GM18508 (cell line): ENCODE measurements at regions not wholly inside any gene's neighbourhood (a gene's known extent, or its start where the extent isn't known, plus 50 kb on each side); places are given as distances from the start of the nearest gene placed in this dataset.
"Not testable (repeated sequence)": the region's sequence is repeated elsewhere in the genome, so short reads cannot be mapped to it uniquely, and the experiment has no call there.

ENCODE experiments used
- ATAC-seq: cut with Tn5 transposase; IDR thresholded peaks from one replicate; pipeline ENCODE4 v1.9.1; 2021; ENCODE audit warnings: moderate number of reproducible peaks; ENCODE audit not compliant: insufficient read depth, unreplicated experiment

DNA sequence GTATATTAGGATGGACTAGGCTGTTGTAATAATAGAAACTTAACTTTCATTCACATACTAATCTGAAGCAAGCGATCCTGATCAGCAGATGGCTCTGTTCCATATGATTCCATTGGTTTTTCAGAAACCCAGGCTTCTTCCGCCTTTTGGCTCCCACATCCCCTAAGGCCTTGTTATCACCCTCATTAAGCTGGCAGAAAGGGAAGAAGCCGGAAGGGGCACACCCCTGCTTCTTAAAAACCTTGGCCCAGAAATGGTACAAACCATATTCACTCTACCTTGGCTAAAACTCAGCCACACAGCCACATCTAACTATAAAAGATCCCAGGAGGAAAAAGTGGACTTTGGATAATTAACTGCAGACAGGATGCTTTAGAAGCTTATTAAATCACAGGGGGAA lies 329.2 kb downstream of the PCNX1 start:
- no peak for ATAC-seq

DNA sequence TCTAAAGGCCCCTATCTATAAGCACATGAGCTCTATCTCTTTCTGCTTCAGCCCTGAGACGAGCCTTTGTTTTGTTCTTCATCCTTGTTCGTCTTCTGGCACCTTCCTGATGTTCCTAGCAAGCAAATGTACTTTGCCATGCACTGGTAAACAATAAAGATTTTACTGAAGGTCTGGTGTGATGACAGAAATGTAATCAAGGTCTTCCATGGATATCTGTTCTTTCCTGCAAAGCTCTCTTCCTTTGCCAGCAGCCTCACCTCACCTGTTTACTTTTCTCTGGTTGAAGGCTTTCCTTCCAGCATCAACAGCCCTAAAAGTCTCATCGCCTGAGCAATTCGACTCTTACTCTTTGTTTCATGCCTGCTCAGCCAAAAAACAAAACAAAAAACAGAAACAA lies 330.3 kb downstream of the PCNX1 start:
- ATAC-seq: no peak

DNA sequence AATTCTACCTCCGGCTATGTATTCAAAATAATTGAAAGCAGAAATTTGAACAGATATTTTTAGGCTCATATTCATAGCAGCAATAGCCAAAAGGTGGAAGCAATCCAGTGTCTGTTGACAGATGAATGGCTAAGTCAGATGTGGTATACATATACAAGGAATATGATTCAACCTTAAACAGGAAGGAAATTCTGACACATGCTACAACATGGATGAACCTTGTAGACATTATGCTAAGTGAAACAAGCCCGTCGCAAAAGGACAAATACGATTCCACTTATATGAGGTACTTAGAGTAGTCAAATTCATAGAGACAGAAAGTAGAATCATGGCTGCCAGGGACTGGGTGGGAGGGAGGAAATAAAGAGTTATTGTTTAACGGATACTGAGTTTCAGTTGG lies 331.6 kb downstream of the PCNX1 start:
- no peak for ATAC-seq

DNA sequence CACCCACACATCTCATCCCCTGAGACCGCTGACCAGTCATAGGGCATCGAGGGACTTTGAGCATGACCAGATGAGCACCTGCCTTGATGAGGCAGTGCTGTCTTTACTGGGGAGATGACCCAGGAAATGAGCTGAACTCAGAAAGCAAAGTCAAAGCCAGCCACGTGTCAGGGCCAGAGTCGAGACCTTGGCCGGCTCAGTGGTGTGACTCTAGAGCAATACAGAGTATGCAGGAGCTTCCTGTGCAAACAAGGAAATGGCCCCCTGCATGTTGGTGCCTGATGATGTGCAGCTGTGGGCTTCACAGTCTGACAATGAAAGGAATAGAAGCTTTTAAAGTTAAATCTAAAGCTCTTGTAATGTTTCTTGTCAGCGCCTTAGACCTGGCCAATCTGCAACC lies 332.9 kb downstream of the PCNX1 start:
- no peak for ATAC-seq

DNA sequence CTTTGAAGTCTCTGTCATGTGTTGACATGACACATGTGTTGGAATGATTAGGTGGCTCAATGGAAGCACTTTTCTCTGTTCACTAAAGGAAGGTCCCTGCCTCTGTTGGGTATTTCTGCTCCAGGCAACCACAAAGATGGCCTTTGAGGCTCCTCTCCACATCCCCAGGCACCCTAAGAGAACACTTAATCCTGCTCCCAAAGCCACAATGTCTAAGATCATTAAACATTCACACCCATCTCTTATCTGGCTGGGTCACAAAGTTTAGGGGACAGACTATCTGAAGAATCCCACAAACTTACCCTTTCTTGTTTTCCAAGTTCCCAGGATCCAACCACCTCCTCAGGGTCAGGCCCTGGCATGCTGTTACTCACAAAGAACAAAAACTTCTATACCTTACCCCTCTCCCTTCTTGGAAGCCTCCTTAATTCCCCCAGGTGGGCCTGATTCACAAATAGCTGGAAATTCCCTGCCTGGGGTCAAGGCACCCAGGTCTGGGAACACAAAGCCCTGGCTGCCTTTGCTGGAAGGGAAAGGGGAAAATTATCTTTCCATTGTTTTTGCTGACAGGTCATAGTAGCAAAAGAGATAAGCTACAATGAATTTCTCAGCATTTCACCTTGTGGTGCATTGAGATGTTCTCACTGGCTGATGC lies 333.7 kb downstream of the PCNX1 start:
- no peak for ATAC-seq

DNA sequence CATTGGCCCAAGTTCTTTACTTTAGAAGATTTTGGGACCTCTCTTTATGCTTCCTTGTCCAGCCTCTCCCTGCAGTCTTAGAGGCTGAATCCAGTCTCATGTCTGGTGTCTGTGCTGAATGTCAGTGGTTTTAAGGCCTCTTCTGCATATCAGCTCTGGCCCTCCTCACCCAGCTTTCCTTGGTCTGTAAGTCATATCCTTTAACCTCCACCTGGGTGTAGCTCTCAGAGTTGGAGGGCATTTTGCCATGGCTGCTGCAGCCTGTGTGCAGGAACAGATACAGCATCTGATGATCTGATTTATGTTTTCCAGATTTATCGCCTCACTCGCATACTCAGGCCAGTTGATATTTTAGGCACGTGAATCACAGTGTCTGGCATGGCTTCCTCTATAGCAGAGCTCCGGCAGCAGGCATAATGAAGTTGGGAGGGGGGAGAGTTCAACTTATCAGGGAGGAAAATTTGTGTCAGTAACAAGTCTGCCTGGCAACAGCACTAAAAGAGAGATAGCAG lies 335.0 kb downstream of the PCNX1 start:
- ATAC-seq: no peak

DNA sequence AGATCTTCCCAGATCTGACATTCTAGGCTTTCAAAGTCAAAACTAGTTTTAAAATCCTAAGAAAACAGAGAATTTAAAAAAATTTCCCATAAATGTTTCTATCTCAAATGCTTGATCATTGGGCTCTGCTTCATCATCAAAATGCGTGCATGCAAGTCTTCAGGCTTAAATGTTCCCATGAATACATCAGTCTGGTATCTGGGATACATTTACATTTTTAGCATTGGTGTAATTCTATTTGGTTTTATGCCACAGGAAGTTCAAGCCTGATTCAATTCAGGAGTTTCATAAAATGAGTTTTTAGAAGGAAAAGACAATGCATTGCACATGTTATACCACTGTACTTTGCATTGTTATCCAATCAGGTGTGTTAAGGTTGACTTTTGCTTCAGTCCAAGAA lies 336.4 kb downstream of the PCNX1 start:
- ATAC-seq: no peak

DNA sequence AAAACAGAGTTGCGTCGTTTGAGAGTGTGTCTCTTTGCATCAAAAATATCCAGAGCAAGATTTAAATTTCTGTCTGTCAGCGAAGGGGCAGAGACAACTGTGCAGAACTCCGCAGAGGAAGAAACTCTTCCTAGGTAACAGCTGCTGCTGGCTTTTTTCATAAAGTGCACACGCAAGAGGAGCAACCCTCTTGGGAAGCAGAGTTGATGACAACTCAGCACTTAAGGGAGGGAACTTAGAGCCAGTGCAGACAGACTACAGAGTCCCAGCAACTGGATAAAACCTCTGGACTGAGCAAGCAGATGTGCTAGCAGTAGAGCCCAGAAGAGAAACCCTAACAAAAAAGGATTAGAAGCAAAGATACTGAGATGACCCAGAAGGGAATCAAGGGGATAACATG lies 337.1 kb downstream of the PCNX1 start:
- no peak for ATAC-seq

DNA sequence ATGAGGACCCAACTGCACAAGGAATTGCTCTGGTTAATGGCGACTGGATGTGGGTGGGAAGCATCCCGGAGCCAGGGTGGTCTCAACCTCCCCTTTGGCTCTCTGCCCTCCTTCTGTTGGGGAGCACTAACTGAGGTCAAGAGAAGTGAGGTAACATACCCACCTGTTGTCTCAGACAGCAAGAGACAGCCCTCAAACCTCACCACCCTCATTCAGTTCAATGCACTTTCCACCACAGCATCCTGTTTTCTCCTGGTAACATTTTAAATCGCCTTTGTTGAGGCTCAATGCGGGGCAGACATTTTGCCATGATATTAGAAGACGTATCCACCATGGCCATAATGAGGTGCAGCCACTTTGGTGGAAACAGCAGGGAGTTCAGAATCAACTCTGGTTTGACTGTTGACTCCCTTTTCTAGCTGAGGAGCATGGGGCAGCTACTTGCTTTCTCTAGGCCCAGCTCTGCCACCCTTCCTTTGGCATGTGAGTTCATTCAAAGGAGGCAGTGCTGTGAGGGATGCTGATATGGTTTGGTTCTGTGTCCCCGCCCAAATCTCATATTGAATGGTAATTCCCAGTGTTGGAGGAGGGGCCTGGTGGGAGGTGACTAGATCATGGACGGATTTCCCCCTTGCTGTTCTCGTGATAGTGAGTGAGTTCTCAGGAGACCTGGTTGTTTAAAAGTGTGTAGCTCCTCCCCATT lies 338.6 kb downstream of the PCNX1 start:
- ATAC-seq: no peak

DNA sequence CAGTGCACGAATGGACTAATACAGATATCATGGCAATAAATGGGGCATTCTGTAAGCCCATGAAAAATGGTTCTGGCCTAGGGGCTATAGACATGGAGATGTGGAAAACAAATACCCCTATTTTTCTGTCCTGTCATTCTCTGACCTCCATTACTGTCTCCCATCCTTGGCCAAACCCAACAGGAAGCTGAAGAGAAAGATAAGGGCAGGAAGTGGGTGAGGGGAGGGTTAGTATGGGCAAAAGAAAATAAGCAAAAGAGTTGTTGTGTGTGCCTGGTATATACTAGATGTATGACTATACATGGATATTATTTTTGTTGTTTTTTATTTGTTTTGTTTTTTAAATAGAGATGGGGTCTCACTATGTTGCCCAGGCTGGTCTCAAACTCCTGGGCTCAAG lies 339.3 kb downstream of the PCNX1 start:
- no peak for ATAC-seq

DNA sequence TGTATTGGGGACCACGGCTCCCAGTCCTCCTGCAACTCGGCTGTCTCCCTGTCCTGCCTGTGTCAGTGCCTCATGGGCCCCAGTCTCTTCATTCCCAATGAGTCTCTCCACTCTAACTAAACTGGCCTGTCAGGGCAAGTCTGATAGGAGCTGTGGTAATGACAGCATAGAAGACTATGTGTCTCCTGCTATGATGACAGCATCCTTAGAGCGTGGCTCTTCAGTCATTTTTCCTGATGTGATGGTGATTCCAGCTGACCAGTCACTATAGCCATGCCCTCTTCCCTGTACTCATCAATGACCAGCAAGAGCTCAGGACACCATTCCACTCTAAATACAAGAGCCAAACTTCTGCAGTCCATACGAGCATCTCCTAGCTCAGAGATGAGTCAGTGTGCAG lies 339.8 kb downstream of the PCNX1 start:
- no peak for ATAC-seq

DNA sequence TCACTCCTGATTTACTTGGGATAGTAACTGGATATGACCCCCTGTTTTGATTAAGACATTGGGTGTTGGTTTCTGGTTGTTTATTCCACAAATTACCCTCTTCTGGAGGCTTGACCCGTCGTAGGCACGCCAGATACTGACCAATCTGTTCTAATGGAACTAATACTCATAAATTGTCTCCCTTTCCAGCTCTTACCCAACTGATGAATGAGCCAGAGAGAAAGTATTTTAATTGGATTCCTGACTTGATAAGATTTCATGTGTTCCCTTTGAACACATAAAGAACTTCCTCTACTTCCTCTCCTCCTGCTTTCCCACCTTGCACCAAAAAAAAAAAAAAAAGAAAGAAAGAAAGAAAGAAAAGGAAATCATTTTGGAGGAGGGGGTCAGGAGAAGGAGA lies 340.9 kb downstream of the PCNX1 start:
- no peak for ATAC-seq

DNA sequence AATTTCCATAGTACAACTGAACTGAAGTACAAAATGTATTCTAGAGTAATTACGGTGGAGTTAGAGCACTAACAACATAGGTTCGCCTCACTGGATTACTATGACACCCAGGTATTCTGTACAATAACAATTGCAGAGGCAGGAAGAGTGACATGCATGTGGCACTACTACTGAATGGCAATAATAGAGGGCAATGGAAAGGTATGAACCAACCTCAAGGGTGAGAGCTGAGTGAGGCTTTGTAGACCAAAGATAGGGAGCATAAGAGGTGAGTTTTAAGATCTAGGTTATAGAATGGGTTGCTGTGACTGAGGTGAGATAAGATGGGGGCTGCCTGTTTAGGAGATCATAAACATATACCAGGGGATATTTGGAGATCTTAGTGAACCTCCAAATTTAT lies 343.1 kb downstream of the PCNX1 start:
- no peak for ATAC-seq

DNA sequence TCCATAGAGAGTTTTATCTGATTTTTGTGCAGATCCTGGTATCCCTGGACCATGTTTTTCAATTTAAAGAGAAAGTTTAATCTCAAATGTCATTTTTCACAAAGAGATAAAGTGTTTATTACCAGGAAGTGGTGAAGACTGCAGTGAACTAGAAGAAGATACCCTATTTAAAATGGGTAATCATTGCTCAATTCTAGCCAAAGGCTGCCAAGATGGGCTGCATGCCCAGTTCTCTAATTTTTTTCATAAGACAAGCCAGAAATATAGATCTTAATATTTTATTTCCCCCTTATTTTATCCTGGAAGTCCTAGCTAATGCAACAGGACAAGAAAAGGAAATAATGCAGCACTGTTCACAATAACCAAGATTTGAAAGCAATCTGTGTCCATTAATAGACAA lies 343.5 kb downstream of the PCNX1 start:
- ATAC-seq: no peak

DNA sequence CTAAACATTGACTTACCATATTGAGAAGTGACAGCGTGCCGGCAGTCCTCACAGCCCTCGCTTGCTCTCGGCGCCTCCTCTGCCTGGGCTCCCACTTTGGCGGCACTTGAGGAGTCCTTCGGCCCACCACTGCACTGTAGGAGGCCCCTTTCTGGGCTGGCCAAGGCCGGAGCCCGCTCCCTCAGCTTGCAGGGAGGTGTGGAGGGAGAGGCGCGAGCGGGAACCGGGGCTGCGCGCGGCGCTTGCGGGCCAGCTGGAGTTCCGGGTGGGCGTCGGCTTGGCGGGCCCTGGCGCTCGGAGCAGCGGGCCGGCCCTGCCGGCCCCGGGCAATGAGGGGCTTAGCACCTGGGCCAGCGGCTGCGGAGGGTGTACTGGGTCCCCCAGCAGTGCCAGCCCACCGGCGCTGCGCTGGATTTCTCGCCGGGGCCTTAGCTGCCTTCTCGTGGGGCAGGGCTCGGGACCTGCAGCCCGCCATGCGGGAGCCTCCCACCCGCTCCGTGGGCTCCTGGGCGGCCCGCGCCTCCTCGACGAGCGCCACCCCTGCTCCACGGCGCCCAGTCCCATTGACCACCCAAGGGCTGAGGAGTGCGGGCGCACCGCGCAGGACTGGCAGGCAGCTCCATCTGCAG lies 346.9 kb downstream of the PCNX1 start:
- not testable (repeated sequence) for ATAC-seq

DNA sequence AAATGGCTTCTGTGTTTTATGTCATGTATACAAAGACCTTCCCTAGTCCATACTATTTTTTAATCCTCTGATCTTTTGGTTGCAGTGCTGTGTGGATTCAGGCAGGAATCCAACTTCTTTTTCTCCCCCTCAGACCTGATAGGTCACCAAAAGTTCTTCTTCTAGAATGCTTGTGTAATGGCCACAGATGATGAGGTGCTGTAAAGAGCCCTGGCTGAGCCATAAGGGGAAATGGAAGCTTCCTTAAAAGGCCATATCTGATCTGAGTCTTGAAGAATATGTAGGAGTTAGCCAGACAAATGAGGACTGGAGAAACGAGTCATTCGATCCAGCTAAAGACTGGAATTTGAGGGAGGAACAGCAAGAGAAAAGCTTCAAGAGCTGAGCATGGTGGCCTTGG lies 353.9 kb downstream of the PCNX1 start:
- ATAC-seq: no peak

DNA sequence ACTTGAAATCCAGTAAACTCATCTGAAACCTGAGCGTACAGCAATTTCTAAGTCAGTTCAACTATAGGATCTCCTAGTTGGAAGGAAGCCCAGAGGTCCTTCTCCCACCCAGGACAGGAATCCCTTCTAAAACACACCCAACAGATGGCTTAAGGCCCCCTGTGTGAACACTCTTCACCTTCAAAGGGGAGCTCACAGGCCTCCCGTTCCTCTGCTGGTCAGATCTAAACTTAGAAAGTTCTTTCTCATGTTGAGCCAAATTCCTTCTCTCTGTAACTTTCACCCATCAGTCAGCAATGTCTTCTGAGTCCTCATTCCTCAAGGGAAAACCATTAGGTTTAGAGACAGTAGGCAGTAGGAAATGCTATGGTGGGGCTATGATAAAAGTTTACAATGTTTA lies 355.2 kb downstream of the PCNX1 start:
- ATAC-seq: no peak

DNA sequence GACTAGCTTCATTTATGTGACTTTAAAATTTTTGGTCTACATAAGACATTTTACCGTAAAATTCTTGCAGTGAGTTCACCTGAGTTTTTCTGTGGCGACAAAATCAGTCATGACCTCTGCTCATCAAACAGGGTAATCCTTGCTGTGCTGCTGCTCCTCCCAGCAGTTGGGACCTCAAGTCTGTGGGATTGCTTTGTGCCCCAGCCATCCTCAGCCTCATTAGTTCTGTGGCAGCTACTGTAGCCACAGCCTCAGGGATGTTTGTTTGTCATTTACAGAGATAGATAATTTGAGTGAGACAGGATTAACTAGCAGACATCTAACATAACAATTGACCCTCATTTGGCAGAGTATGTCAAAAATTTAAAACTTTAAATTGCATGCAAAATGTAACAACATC lies 357.0 kb downstream of the PCNX1 start:
- no peak for ATAC-seq

DNA sequence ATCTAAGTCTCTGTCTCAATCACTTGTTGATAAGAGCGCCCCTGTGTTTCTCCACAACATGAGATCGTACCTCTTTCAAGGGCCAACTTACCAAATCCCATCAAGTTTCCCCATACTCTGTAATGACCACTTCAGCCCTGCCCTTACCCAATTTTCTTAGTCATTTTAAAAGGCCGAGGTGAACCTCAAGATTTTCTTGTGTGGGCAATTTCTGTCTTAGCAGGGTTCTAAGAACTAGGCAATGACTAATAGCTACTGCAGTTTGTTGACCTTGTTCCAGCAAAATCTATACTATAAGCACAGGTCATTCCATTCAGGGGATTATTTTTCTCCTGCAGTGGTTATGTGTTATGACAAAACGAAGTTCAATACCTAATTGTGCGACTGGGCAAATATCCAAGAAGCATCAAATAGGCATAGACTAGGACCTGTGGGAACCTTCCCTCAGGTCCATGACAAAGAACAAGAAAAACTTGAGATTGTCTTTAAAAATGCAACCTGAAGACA lies 359.8 kb downstream of the PCNX1 start:
- ATAC-seq: no peak

DNA sequence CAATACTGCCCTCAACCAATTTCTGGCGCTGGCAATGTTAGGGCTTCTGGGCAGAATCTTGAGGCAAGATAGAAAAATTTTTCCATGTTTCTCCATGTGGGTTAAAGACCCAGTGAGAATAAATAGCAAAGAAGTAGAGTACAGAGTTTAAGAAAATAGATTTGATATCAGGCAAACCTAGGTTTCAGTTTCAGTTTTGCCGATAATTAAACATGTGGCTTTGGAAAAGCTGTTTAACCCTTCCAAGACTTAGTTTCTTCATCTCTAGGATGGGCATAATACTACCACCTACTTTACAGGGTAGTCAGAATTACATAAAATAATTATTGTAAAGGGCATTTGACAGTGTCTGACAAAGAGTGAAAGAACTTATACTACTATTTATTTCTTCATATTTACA lies 360.4 kb downstream of the PCNX1 start:
- no peak for ATAC-seq

DNA sequence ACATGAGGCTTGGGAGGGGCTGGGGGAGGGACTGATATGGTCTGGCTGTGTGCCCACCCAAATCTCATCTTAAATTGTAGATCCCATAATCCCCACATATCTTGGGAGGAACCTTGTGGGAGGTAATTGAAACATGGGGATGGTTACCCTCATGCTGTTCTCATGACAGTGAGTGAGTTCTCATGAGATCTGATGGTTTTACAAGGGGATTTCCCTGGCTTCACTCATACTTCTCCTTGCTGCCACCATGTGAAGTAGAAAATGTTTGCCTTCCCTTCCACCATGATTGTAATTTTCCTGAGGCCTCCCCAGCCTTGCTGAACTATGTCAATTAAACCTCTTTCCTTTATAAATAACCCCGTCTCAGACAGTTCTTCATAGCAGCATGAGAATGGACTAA lies 362.9 kb downstream of the PCNX1 start:
- ATAC-seq: no peak
